ENCODE measurements at regions not wholly inside any gene's neighbourhood (a gene's known extent, or its start where the extent isn't known, plus 50 kb on each side); places are given as distances from the start of the nearest gene placed in this dataset.

DNA sequence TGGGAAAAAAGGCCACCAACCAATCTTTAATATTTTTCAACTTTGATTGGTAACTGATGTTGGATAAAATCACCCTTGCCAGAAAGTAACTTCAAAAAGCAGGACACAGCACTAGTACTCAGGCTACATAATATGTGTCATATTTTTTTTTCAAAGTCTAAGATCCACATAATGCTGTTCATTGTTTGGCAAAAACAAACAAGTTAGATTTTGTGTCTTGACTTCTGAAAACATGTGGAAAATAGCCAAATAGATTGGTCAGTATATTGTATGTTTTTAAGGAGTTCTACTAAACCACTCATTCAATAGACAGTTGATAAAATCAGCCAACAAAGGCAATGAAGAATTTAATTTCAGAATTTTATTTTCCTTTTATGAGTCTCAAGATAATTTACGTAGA is 111.7 kb upstream of the CCDC54 start:
- no peak overlapping the region for H2AFZ ChIP-seq (ENCODE audit: low read depth, low read length)
- H3K79me2 ChIP-seq (ENCODE audit: insufficient read depth, low read length), result no peaks in the 10 kb centered on the region
- no peaks in the 10 kb centered on the region for H3K36me3 ChIP-seq (ENCODE audit: insufficient read depth, low read length)
- no peak overlapping the region for H3K4me3 ChIP-seq (ENCODE audit: low read depth in 1 of 2, low read length in 2 of 2)
- DNase-seq (no peak), ATAC-seq (ENCODE audit: insufficient read depth, low read depth) (no peak)
- no peak overlapping the region for H3K27ac ChIP-seq (ENCODE audit: low read length)
- H4K20me1 ChIP-seq (ENCODE audit: insufficient read depth, low read length), result no peaks in the 10 kb centered on the region
- no peak overlapping the region for H3K9ac ChIP-seq (ENCODE audit: low read depth, low read length)
- no peaks in the 10 kb centered on the region for H3K27me3 ChIP-seq (ENCODE audit: insufficient read depth, low read length, poor library complexity)
- TF ChIP-seq, protein P1, sequence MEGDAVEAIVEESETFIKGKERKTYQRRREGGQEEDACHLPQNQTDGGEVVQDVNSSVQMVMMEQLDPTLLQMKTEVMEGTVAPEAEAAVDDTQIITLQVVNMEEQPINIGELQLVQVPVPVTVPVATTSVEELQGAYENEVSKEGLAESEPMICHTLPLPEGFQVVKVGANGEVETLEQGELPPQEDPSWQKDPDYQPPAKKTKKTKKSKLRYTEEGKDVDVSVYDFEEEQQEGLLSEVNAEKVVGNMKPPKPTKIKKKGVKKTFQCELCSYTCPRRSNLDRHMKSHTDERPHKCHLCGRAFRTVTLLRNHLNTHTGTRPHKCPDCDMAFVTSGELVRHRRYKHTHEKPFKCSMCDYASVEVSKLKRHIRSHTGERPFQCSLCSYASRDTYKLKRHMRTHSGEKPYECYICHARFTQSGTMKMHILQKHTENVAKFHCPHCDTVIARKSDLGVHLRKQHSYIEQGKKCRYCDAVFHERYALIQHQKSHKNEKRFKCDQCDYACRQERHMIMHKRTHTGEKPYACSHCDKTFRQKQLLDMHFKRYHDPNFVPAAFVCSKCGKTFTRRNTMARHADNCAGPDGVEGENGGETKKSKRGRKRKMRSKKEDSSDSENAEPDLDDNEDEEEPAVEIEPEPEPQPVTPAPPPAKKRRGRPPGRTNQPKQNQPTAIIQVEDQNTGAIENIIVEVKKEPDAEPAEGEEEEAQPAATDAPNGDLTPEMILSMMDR (IDR thresholded peaks at IDR 0.05; ENCODE audit: borderline replicate concordance, extremely low read depth, low read length, poor library complexity, severe bottlenecking), result no peak
- TF ChIP-seq EZH2 (IDR thresholded peaks at IDR 0.05; ENCODE audit: borderline replicate concordance, low read depth, low read length, severe bottlenecking), result no peak
- no peaks in the 10 kb centered on the region for H3K9me3 ChIP-seq (ENCODE audit: insufficient read depth, low read length, severe bottlenecking)
- no peaks in the 10 kb centered on the region for H3K4me1 ChIP-seq (ENCODE audit: insufficient read depth, low read length)
- no peak overlapping the region for H3K4me2 ChIP-seq (ENCODE audit: insufficient read depth, low read length)

DNA sequence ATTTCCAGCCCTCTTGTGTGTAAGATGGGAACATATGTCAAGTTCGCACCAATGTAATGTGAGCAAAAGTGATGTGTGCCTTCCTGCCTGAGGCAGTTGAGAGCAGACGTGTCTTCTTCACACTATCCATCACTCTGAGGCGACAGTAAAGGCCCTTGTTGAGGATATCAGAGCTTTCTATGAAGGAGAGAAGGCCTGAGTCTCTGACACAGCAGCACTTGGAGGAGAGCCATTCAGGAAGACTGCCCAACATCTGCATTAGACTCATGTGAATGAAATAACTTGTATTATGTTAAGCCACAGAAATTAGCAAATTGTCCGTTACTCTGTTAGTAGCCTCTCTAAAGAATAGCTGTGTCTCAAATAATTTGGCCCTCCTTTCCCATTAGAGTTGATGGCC is 108.8 kb upstream of the CCDC54 start:
- H4K20me1 ChIP-seq (ENCODE audit: insufficient read depth, low read length), result no peaks in the 10 kb centered on the region
- H3K79me2 ChIP-seq (ENCODE audit: insufficient read depth, low read length), result no peaks in the 10 kb centered on the region
- no peak overlapping the region for H3K27ac ChIP-seq (ENCODE audit: low read length)
- H3K4me1 ChIP-seq (ENCODE audit: insufficient read depth, low read length), result no peaks in the 10 kb centered on the region
- no peak overlapping the region for H3K4me3 ChIP-seq (ENCODE audit: low read depth in 1 of 2, low read length in 2 of 2)
- H3K27me3 ChIP-seq (ENCODE audit: insufficient read depth, low read length, poor library complexity), result no peaks in the 10 kb centered on the region
- no peak overlapping the region for H3K4me2 ChIP-seq (ENCODE audit: insufficient read depth, low read length)
- H3K36me3 ChIP-seq (ENCODE audit: insufficient read depth, low read length), result no peaks in the 10 kb centered on the region
- TF ChIP-seq EZH2 (IDR thresholded peaks at IDR 0.05; ENCODE audit: borderline replicate concordance, low read depth, low read length, severe bottlenecking), result no peak
- TF ChIP-seq, protein P1 (IDR thresholded peaks at IDR 0.05; ENCODE audit: borderline replicate concordance, extremely low read depth, low read length, poor library complexity, severe bottlenecking), result no peak
- H2AFZ ChIP-seq (ENCODE audit: low read depth, low read length), result no peak overlapping the region
- no peak overlapping the region for H3K9ac ChIP-seq (ENCODE audit: low read depth, low read length)
- no peaks in the 10 kb centered on the region for H3K9me3 ChIP-seq (ENCODE audit: insufficient read depth, low read length, severe bottlenecking)
- DNase-seq, result no peak
- no peak for ATAC-seq (ENCODE audit: insufficient read depth, low read depth)

DNA sequence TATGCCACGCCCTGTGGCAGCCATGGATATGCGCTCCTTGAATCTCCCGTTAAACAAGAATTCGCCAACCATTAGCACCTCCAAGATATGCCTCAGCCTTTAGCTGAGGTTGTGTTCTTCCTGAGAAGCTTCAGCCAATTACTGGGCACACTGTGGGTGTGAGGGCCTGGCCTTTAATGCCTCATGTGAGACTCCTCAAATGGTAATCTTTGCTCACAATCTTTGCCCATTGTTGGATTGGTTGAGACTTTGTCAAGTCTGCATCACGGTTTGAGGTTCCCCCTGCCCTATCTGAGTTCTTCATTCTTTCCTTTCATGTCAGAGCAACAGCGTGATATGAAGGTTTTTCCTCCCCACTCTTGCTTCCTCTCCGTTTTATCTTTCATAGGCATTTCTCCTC is 108.1 kb upstream of the CCDC54 start:
- DNase-seq, result no peak
- Histone ChIP-seq H3K4me3 (ENCODE audit: low read depth in 1 of 2, low read length in 2 of 2) (no peak overlapping the region), H3K27ac (ENCODE audit: low read length) (no peak overlapping the region), H3K4me2 (ENCODE audit: insufficient read depth, low read length) (no peak overlapping the region), H3K79me2 (ENCODE audit: insufficient read depth, low read length) (no peaks in the 10 kb centered on the region), H2AFZ (ENCODE audit: low read depth, low read length) (no peak overlapping the region), H3K4me1 (ENCODE audit: insufficient read depth, low read length) (no peaks in the 10 kb centered on the region), H3K27me3 (ENCODE audit: insufficient read depth, low read length, poor library complexity) (no peaks in the 10 kb centered on the region), H3K36me3 (ENCODE audit: insufficient read depth, low read length) (no peaks in the 10 kb centered on the region), H3K9ac (ENCODE audit: low read depth, low read length) (no peak overlapping the region), H3K9me3 (ENCODE audit: insufficient read depth, low read length, severe bottlenecking) (no peaks in the 10 kb centered on the region), H4K20me1 (ENCODE audit: insufficient read depth, low read length) (no peaks in the 10 kb centered on the region)
- TF ChIP-seq EZH2 (IDR thresholded peaks at IDR 0.05; ENCODE audit: borderline replicate concordance, low read depth, low read length, severe bottlenecking), result no peak
- TF ChIP-seq, protein P1 (IDR thresholded peaks at IDR 0.05; ENCODE audit: borderline replicate concordance, extremely low read depth, low read length, poor library complexity, severe bottlenecking), result no peak
- ATAC-seq (ENCODE audit: insufficient read depth, low read depth), result no peak
